Stimulated activated CD8-positive, alpha-beta memory T cell treated with anti-CD3 and anti-CD28 coated beads, Interleukin-2, amount 100 ng/mL, for 48 hours (primary cell): ENCODE measurements at regions not wholly inside any gene's neighbourhood (a gene's known extent, or its start where the extent isn't known, plus 50 kb on each side); places are given as distances from the start of the nearest gene placed in this dataset.
"Not testable (repeated sequence)": the region's sequence is repeated elsewhere in the genome, so short reads cannot be mapped to it uniquely, and the experiment has no call there.

Experiments used
- DNase-seq, 2 donors: peaks; one replicate each; pipeline ENCODE4 v3.0.0-alpha.2; 2020; ENCODE audit warnings: low read depth in 2 of 2

- no peak for DNase-seq
These were observed 252.0 kb upstream of the GAS1 start for GRCh38 chr9:87199278-87199677.

- DNase-seq = no peak
These were observed 252.5 kb upstream of the GAS1 start for GRCh38 chr9:87199782-87200181.

- DNase-seq = no peak
These were observed 254.0 kb upstream of the GAS1 start for GRCh38 chr9:87201351-87201751.

GRCh38 chr9:87206064-87206661, 258.9 kb upstream of the GAS1 start:
- no peak for DNase-seq

- not testable (repeated sequence) for DNase-seq
These were observed 263.4 kb upstream of the GAS1 start for GRCh38 chr9:87210658-87211057.

- DNase-seq = no peak
These were observed 264.4 kb upstream of the GAS1 start for GRCh38 chr9:87211669-87212068.

GRCh38 chr9:87212605-87213021, 265.3 kb upstream of the GAS1 start:
- DNase-seq = no peak

- DNase-seq = no peak
These were observed 266.6 kb upstream of the GAS1 start for GRCh38 chr9:87213948-87214347.

GRCh38 chr9:87214991-87215390, 267.7 kb upstream of the GAS1 start:
- no peak for DNase-seq

- no peak for DNase-seq
These were observed 268.7 kb upstream of the GAS1 start for GRCh38 chr9:87216036-87216435.

- DNase-seq = no peak
These were observed 269.7 kb upstream of the GAS1 start for GRCh38 chr9:87216897-87217455.

- no peak for DNase-seq
These were observed 274.0 kb upstream of the DAPK1 start for GRCh38 chr9:87223392-87224246.

- no peak for DNase-seq
These were observed 270.8 kb upstream of the DAPK1 start for GRCh38 chr9:87226896-87227295.

- no peak for DNase-seq
These were observed 270.2 kb upstream of the DAPK1 start for GRCh38 chr9:87227456-87227855.

- DNase-seq = no peak
These were observed 268.6 kb upstream of the DAPK1 start for GRCh38 chr9:87229108-87229507.

- no peak for DNase-seq
These were observed 264.2 kb upstream of the DAPK1 start for GRCh38 chr9:87233431-87233830.

- no peak for DNase-seq
These were observed 263.7 kb upstream of the DAPK1 start for GRCh38 chr9:87233899-87234455.

GRCh38 chr9:87234854-87235253, 262.8 kb upstream of the DAPK1 start:
- DNase-seq = no peak

- no peak for DNase-seq
These were observed 261.1 kb upstream of the DAPK1 start for GRCh38 chr9:87236546-87236945.

- no peak for DNase-seq
These were observed 260.3 kb upstream of the DAPK1 start for GRCh38 chr9:87237336-87237735.

GRCh38 chr9:87238545-87238944, 259.1 kb upstream of the DAPK1 start:
- no peak for DNase-seq

- no peak for DNase-seq
These were observed 258.4 kb upstream of the DAPK1 start for GRCh38 chr9:87239312-87239711.

GRCh38 chr9:87243602-87244001, 254.1 kb upstream of the DAPK1 start:
- DNase-seq = no peak
